H1 (cell line): ENCODE measurements at regions not wholly inside any gene's neighbourhood (a gene's known extent, or its start where the extent isn't known, plus 50 kb on each side); places are given as distances from the start of the nearest gene placed in this dataset.

ENCODE experiments used
- CTCF ChIA-PET: fragments of 300-600 bp; sonication (Branson Sonifier 250); formaldehyde crosslinking; loops from one replicate; lab custom pipeline; 2021; ENCODE audit not compliant: partially characterized antibody; lab: Charles Lee
- POLR2A ChIA-PET: fragments of 300-600 bp; sonication (Branson Sonifier 250); formaldehyde crosslinking; loops from one replicate; lab custom pipeline; 2021; ENCODE audit warnings: inconsistent platforms; ENCODE audit not compliant: partially characterized antibody; lab: Charles Lee
- DNase-seq, 2 experiments: peaks; one replicate each; pipeline versions ENCODE4 v3.0.0 to v3.0.0-alpha.2; 2010 to 2022; ENCODE audit warnings: low spot score in 2 of 2, low read depth in 1 of 2, mixed read lengths in 1 of 2
- FAIRE-seq: peaks from 2 replicates; lab custom pipeline; 2011; peaks lifted over from hg19 to GRCh38; lab: Jason Lieb, UNC
- H2AFZ ChIP-seq: 2 replicates; pipeline ENCODE4 v1.8.1; 2012; ENCODE audit warnings: low read length, inconsistent platforms
- H2AK5ac ChIP-seq: 2 replicates; pipeline ENCODE4 v1.6.1; 2013; ENCODE audit warnings: low read depth, low read length
- H2BK120ac ChIP-seq: replicated peaks from 2 replicates; pipeline ENCODE3; 2013; ENCODE audit warnings: low read depth, low read length, inconsistent platforms
- H2BK12ac ChIP-seq: 2 replicates; pipeline ENCODE4 v1.6.1; 2013; ENCODE audit warnings: low read depth, low read length
- H2BK15ac ChIP-seq: 2 replicates; pipeline ENCODE4 v1.6.1; 2013; ENCODE audit warnings: low read length
- H2BK20ac ChIP-seq: 2 replicates; pipeline ENCODE4 v1.6.1; 2013; ENCODE audit warnings: low read length
- H2BK5ac ChIP-seq: 2 replicates; pipeline ENCODE4 v1.6.1; 2013; ENCODE audit warnings: low read depth, low read length
- H3K14ac ChIP-seq: 2 replicates; pipeline ENCODE4 v1.6.1; 2013; ENCODE audit warnings: inconsistent platforms; ENCODE audit not compliant: insufficient read length
- H3K18ac ChIP-seq: 2 replicates; pipeline ENCODE4 v1.6.1; 2013; ENCODE audit warnings: low read length; ENCODE audit errors: extremely low read depth
- H3K23ac ChIP-seq: 2 replicates; pipeline ENCODE4 v1.6.1; 2013; ENCODE audit warnings: inconsistent platforms; ENCODE audit not compliant: insufficient read length
- H3K23me2 ChIP-seq: 2 replicates; pipeline ENCODE4 v1.6.1; 2013; ENCODE audit warnings: low read depth, low read length
- H3K27ac ChIP-seq: 2 replicates; pipeline ENCODE4 v1.6.1; 2011; ENCODE audit warnings: low read depth, low read length, inconsistent platforms
- H3K27me3 ChIP-seq, 4 experiments: replicated peaks in 1 of 4; 1 replicate in 1 of 4; 2 replicates in 3 of 4; pipeline versions ENCODE4 v1.6.1 to v1.8.1; 2011 to 2013; ENCODE audit warnings: low read length in 3 of 4, mild to moderate bottlenecking in 3 of 4, inconsistent platforms in 2 of 4, mixed read lengths in 2 of 4, moderate library complexity in 1 of 4; ENCODE audit not compliant: control insufficient read depth in 3 of 4, insufficient read depth in 3 of 4; ENCODE audit errors: extremely low read depth in 1 of 4
- H3K36me3 ChIP-seq, 4 experiments: 2 replicates each; pipeline versions ENCODE4 v1.6.1 to v1.8.1; 2011 to 2013; ENCODE audit warnings: mild to moderate bottlenecking in 4 of 4, low read length in 3 of 4, moderate library complexity in 2 of 4, control low read depth in 1 of 4, inconsistent platforms in 1 of 4; ENCODE audit not compliant: insufficient read depth in 4 of 4, control insufficient read depth in 2 of 4
- H3K4ac ChIP-seq: replicated peaks from 2 replicates; pipeline ENCODE3; 2013; ENCODE audit warnings: low read length, low read depth, mixed read lengths, inconsistent platforms; ENCODE audit not compliant: insufficient read length
- H3K4me1 ChIP-seq, 4 experiments: replicated peaks in 1 of 4; 1 replicate in 1 of 4; 2 replicates in 3 of 4; pipeline versions ENCODE4 v1.6.1 to v1.8.1; 2011 to 2013; ENCODE audit warnings: low read length in 3 of 4, inconsistent platforms in 2 of 4, mixed read lengths in 1 of 4; ENCODE audit not compliant: insufficient read depth in 4 of 4, control insufficient read depth in 3 of 4
- H3K4me2 ChIP-seq, 2 experiments: 2 replicates each; pipeline versions ENCODE4 v1.6.1 to v1.8.1; 2011 to 2013; ENCODE audit warnings: low read depth in 2 of 2, low read length in 2 of 2, control low read depth in 1 of 2, inconsistent platforms in 1 of 2, mild to moderate bottlenecking in 1 of 2; ENCODE audit not compliant: insufficient read depth in 1 of 2
- H3K4me3 ChIP-seq, 4 experiments: fragments of 200-600, 300-600 bp in 1 of 4; sonication (generic), shearing (Covaris generic), sonication (Bioruptor Twin) in 1 of 4; 2 replicates each; pipeline versions ENCODE4 v1.5.1 to v1.8.1; 2011 to 2016; ENCODE audit warnings: low read length in 4 of 4, low read depth in 3 of 4, control low read depth in 2 of 4, inconsistent platforms in 2 of 4, mild to moderate bottlenecking in 2 of 4, mixed read lengths in 1 of 4, moderate library complexity in 1 of 4; ENCODE audit not compliant: insufficient read depth in 2 of 4; ENCODE audit errors: extremely low read depth in 1 of 4
- H3K56ac ChIP-seq: replicated peaks from 2 replicates; pipeline ENCODE3; 2013; ENCODE audit warnings: low read depth, mild to moderate bottlenecking, mixed read lengths, low read length, inconsistent platforms; ENCODE audit not compliant: insufficient read length
- H3K79me1 ChIP-seq: 2 replicates; pipeline ENCODE4 v1.6.1; 2013; ENCODE audit warnings: low read depth, low read length, control low read depth
- H3K79me2 ChIP-seq, 2 experiments: 2 replicates each; pipeline versions ENCODE4 v1.6.1 to v1.8.1; 2012 to 2013; ENCODE audit warnings: low read length in 2 of 2, mild to moderate bottlenecking in 2 of 2, inconsistent platforms in 1 of 2; ENCODE audit not compliant: insufficient read depth in 2 of 2, control insufficient read depth in 1 of 2
- H3K9ac ChIP-seq, 4 experiments: replicated peaks in 1 of 4; 1 replicate in 1 of 4; 2 replicates in 3 of 4; pipeline versions ENCODE4 v1.6.1 to v1.8.1; 2011 to 2013; ENCODE audit warnings: low read depth in 3 of 4, low read length in 3 of 4, control low read depth in 2 of 4, mild to moderate bottlenecking in 2 of 4, moderate library complexity in 2 of 4, inconsistent platforms in 1 of 4; ENCODE audit errors: extremely low read depth in 1 of 4
- H3K9me3 ChIP-seq, 2 experiments: 2 replicates each; pipeline versions ENCODE4 v1.6.1 to v1.8.1; 2012 to 2013; ENCODE audit warnings: mild to moderate bottlenecking in 2 of 2, moderate library complexity in 2 of 2, control low read depth in 1 of 2, inconsistent platforms in 1 of 2, low read depth in 1 of 2, low read length in 1 of 2, mixed read lengths in 1 of 2; ENCODE audit not compliant: insufficient read depth in 2 of 2
- H4K20me1 ChIP-seq, 2 experiments: replicated peaks in 1 of 2; 2 replicates each; pipeline versions ENCODE3 to v1.8.1; 2011 to 2013; ENCODE audit warnings: inconsistent platforms in 2 of 2, low read length in 2 of 2, mild to moderate bottlenecking in 1 of 2; ENCODE audit not compliant: insufficient read depth in 2 of 2, control insufficient read depth in 1 of 2
- H4K5ac ChIP-seq: 2 replicates; pipeline ENCODE4 v1.6.1; 2013; ENCODE audit warnings: low read length, low read depth, mixed read lengths, inconsistent platforms; ENCODE audit not compliant: insufficient read length
- H4K8ac ChIP-seq: 2 replicates; pipeline ENCODE4 v1.8.0; 2013; ENCODE audit warnings: mild to moderate bottlenecking, moderate library complexity, low read length, inconsistent platforms; ENCODE audit not compliant: insufficient read depth; ENCODE audit errors: extremely low read depth
- H4K91ac ChIP-seq: replicated peaks from 2 replicates; pipeline ENCODE3; 2013; ENCODE audit warnings: low read length, mixed read lengths, inconsistent platforms; ENCODE audit not compliant: insufficient read length
- BCL11A ChIP-seq, 2 experiments: IDR thresholded peaks; one replicate each; pipeline ENCODE4 v1.6.1; 2011; ENCODE audit warnings: low read depth in 2 of 2, low read length in 2 of 2, mild to moderate bottlenecking in 2 of 2
- CBX5 ChIP-seq: fragments of 300-800, 300-1000 bp; sonication (generic); IDR thresholded peaks from 2 replicates; pipeline ENCODE4 v1.7.1; 2016; ENCODE audit warnings: antibody characterized with exemption, low read length, low read depth
- HDAC2 ChIP-seq, 2 experiments: fragments of 300-600 bp in 1 of 2; sonication (generic) in 1 of 2; IDR thresholded peaks; 2 replicates each; pipeline ENCODE4 v1.6.1; 2011 to 2012; ENCODE audit warnings: low read depth in 2 of 2, low read length in 2 of 2, mild to moderate bottlenecking in 2 of 2, moderate library complexity in 2 of 2, borderline replicate concordance in 1 of 2, inconsistent platforms in 1 of 2
- KDM5A ChIP-seq: fragments of 200-600 bp; IDR thresholded peaks from 2 replicates; pipeline ENCODE4 v1.7.1; 2012; ENCODE audit warnings: mild to moderate bottlenecking, low read length, inconsistent platforms, mixed read lengths
- NRF1 ChIP-seq: IDR thresholded peaks from 2 replicates; pipeline ENCODE4 v1.6.1; 2011; ENCODE audit warnings: mild to moderate bottlenecking, low read depth, low read length, improper control_type of control experiment
- RBBP5 ChIP-seq: IDR thresholded peaks from 2 replicates; pipeline ENCODE4 v1.7.1; 2012; ENCODE audit warnings: low read depth, mild to moderate bottlenecking, inconsistent platforms, low read length, moderate library complexity, borderline replicate concordance
- SIN3A ChIP-seq, 2 experiments: IDR thresholded peaks in 1 of 2; conservative IDR thresholded peaks in 1 of 2; 2 replicates each; pipeline ENCODE4 v1.6.1; 2011 to 2012; ENCODE audit warnings: low read length in 2 of 2, improper control_type of control experiment in 1 of 2, low read depth in 1 of 2, mild to moderate bottlenecking in 1 of 2
- SIX5 ChIP-seq: IDR thresholded peaks from 2 replicates; pipeline ENCODE4 v1.6.1; 2011; ENCODE audit warnings: mild to moderate bottlenecking, low read depth, low read length
- SP2 ChIP-seq: IDR thresholded peaks from 2 replicates; pipeline ENCODE4 v1.6.1; 2012; ENCODE audit warnings: mild to moderate bottlenecking, low read length, inconsistent platforms
- TAF1 ChIP-seq: IDR thresholded peaks from 2 replicates; pipeline ENCODE4 v1.6.1; 2011; ENCODE audit warnings: mild to moderate bottlenecking, low read depth, low read length
- WGBS, 2 experiments: shearing (Covaris generic) in 1 of 2; methylation state at CpG; one replicate each; pipeline versions ENCODE4 v1.1.6 to v1.1.7; 2013 to 2015; ENCODE audit warnings: low lambda C conversion rate in 2 of 2, mixed read lengths in 2 of 2, inconsistent platforms in 1 of 2, low coverage in 1 of 2, missing lambda C conversion rate in 1 of 2; ENCODE audit not compliant: insufficient replicate concordance in 2 of 2, insufficient coverage in 1 of 2, insufficient read length in 1 of 2; ENCODE audit errors: extremely low coverage in 1 of 2, missing lambda C conversion rate in 1 of 2; 5-methylcytosine and 5-hydroxymethylcytosine counted together
- TF ChIP-seq, protein P1 (sequence below): IDR thresholded peaks from 2 replicates; pipeline ENCODE4 v1.6.1; 2011; ENCODE audit warnings: low read length, improper control_type of control experiment

DNA sequence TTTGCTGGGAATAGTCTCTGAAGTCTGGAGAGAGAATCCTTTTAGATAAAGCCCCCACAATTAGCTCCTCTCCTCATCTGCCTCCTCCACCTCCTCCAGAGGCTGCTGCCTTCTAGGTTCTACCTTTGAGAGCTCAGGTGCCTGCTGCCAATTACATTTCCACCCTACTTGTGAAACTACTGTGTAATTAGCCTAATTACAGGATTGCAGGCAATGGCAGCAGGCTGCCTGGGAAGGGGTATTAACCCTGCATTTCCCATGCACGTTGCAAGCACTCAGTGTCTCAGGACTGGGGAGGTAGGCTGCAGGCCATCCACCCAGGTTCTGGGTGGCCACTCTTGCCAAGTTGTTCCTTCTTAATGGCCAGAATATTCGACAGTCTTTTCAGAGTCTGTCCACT, 215.6 kb upstream of the ZNF217 start:
- Histone ChIP-seq H3K9ac (no peak overlapping the region), H3K4me2 (no peak overlapping the region)

More for the DNA sequence above, 215.6 kb upstream of the ZNF217 start:
- no peak overlapping the region for H2BK5ac ChIP-seq
- H2BK120ac ChIP-seq = no peak overlapping the region
- peaks cover 2 to 10% (median 3%) of the 10 kb centered on the region in 4 experiments; a peak in 3 of 7 replicates for H3K4me1 ChIP-seq
- H3K56ac ChIP-seq = no peak overlapping the region
- no peaks in the 10 kb centered on the region for H3K27me3 ChIP-seq
- no peaks in the 10 kb centered on the region for H4K20me1 ChIP-seq
- H2BK15ac ChIP-seq = peak overlapping the region; percentile 32; the same call in 1 of the 2 replicates
- no peak overlapping the region for H3K4me3 ChIP-seq
- no peak overlapping the region for H4K91ac ChIP-seq
- no peak overlapping the region for H3K23ac ChIP-seq
- CTCF ChIA-PET = interaction anchor here (1.2 kb wide), 1 partner anchor 106 kb away, joined by 6 read pairs; no protein-coding TSS in a partner anchor
- H2BK12ac ChIP-seq = no peak overlapping the region
- H4K5ac ChIP-seq = no peak overlapping the region
- no peak for DNase-seq
- H3K9me3 ChIP-seq = no peaks in the 10 kb centered on the region
- no peak overlapping the region for H4K8ac ChIP-seq
- no peaks in the 10 kb centered on the region for H3K79me1 ChIP-seq
- TF ChIP-seq SIX5 = no peak
- no peak for TF ChIP-seq KDM5A
- no peak for TF ChIP-seq CBX5
- TF ChIP-seq RBBP5 = no peak
- TF ChIP-seq SP2 = no peak
- no peak for TF ChIP-seq BCL11A (IDR thresholded peaks at IDR 0.05; ENCODE audit: low read depth in 2 of 2, low read length in 2 of 2)
- TF ChIP-seq, protein P1, sequence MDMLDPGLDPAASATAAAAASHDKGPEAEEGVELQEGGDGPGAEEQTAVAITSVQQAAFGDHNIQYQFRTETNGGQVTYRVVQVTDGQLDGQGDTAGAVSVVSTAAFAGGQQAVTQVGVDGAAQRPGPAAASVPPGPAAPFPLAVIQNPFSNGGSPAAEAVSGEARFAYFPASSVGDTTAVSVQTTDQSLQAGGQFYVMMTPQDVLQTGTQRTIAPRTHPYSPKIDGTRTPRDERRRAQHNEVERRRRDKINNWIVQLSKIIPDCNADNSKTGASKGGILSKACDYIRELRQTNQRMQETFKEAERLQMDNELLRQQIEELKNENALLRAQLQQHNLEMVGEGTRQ = no peak
- TF ChIP-seq NRF1 = no peak
- TF ChIP-seq SIN3A (conservative IDR thresholded peaks at IDR 0.05 in 1 of 2, IDR thresholded peaks at IDR 0.05 in 1 of 2; ENCODE audit: low read depth in 1 of 2, low read length in 2 of 2) = no peak
- TF ChIP-seq TAF1 = no peak
- no peak for TF ChIP-seq HDAC2 (IDR thresholded peaks at IDR 0.05; ENCODE audit: borderline replicate concordance in 1 of 2, low read depth in 2 of 2, low read length in 2 of 2)
- H3K23me2 ChIP-seq = no peaks in the 10 kb centered on the region
- H3K27ac ChIP-seq = no peak overlapping the region
- H3K14ac ChIP-seq = no peak overlapping the region
- H3K79me2 ChIP-seq = no peaks in the 10 kb centered on the region
- no peaks in the 10 kb centered on the region for H3K36me3 ChIP-seq
- WGBS, 2 experiments = 77% methylated on average over 2 of the region's 2 CpGs; no CpG with 5 or more reads in 1 of the 2 experiments
- H3K4ac ChIP-seq = no peak overlapping the region
- FAIRE-seq = no peak
- H2BK20ac ChIP-seq = no peak overlapping the region
- peak overlapping the region; percentile 43; the same call in 1 of the 2 replicates for H2AFZ ChIP-seq
- no peak overlapping the region for H2AK5ac ChIP-seq
- H3K18ac ChIP-seq = 0 out of 2 replicates have a peak overlapping the region, but pooled peaks have one; percentile 4
- POLR2A ChIA-PET = interaction anchor here (0.7 to 1.0 kb wide), 2 partner anchors 12 to 19 kb away, joined by 3 read pairs; no protein-coding TSS in a partner anchor
